ENCODE measurements at regions not wholly inside any gene's neighbourhood (a gene's known extent, or its start where the extent isn't known, plus 50 kb on each side); places are given as distances from the start of the nearest gene placed in this dataset.

GRCh38 chr3:193951859-193952258, 184.1 kb upstream of the HES1 start:
- TF ChIP-seq CTCF (IDR thresholded peaks at IDR 0.05) (no peak), POLR2A (IDR thresholded peaks at IDR 0.05) (no peak)
